Caco-2 (cell line): ENCODE measurements at regions not wholly inside any gene's neighbourhood (a gene's known extent, or its start where the extent isn't known, plus 50 kb on each side); places are given as distances from the start of the nearest gene placed in this dataset.

Experiments
- BruUV-seq: library from RNA; stranded (reverse); fragments of 400-500 nt; replicated peaks from 2 replicates; lab custom pipeline; 2021; lab: Mats Ljungman, UMichigan
- CTCF ChIA-PET: fragments of 300-600 bp; sonication (Branson Sonifier 250); formaldehyde crosslinking; loops from one replicate; lab custom pipeline; 2022; ENCODE audit warnings: antibody characterized with exemption; lab: Charles Lee
- POLR2A ChIA-PET: fragments of 300-600 bp; sonication (Branson Sonifier 250); formaldehyde crosslinking; loops from one replicate; lab custom pipeline; 2022; ENCODE audit warnings: antibody characterized with exemption; lab: Charles Lee
- DNase-seq, 2 experiments: peaks; one replicate each; pipeline versions ENCODE4 v3.0.0 to v3.0.0-alpha.2; 2020 to 2022
- H3K27me3 ChIP-seq: replicated peaks from 2 replicates; pipeline ENCODE4 v1.6.0; 2011; ENCODE audit warnings: low read length; ENCODE audit not compliant: control insufficient read depth, insufficient read depth
- H3K36me3 ChIP-seq: 2 replicates; pipeline ENCODE4 v1.5.1; 2011; ENCODE audit warnings: low read length; ENCODE audit not compliant: control insufficient read depth, insufficient read depth
- H3K4me1 ChIP-seq: fragments of 250-450 bp; sonication (Bioruptor Pico); 2 replicates; pipeline ENCODE4 v1.5.1; 2020; ENCODE audit warnings: mild to moderate bottlenecking
- H3K4me3 ChIP-seq: 2 replicates; pipeline ENCODE4 v1.5.1; 2011; ENCODE audit warnings: low read depth, mild to moderate bottlenecking, control low read depth, low read length
- H3K9me3 ChIP-seq: fragments of 250-450 bp; sonication (Bioruptor Pico); 2 replicates; pipeline ENCODE4 v1.5.1; 2020; ENCODE audit warnings: mild to moderate bottlenecking, moderate library complexity
- H3K27ac Mint-ChIP-seq: one replicate; pipeline ENCODE4 v1.8.0; 2022; ENCODE audit warnings: mixed read lengths; ENCODE audit not compliant: unreplicated experiment
- H3K27me3 Mint-ChIP-seq: one replicate; pipeline ENCODE4 v1.8.0; 2022; ENCODE audit warnings: mixed read lengths; ENCODE audit not compliant: insufficient read depth, unreplicated experiment
- H3K36me3 Mint-ChIP-seq: one replicate; pipeline ENCODE4 v1.8.0; 2022; ENCODE audit warnings: mild to moderate bottlenecking, mixed read lengths; ENCODE audit not compliant: insufficient read depth, unreplicated experiment
- H3K4me1 Mint-ChIP-seq: one replicate; pipeline ENCODE4 v1.8.0; 2022; ENCODE audit warnings: low read depth, mixed read lengths; ENCODE audit not compliant: unreplicated experiment
- H3K4me3 Mint-ChIP-seq: one replicate; pipeline ENCODE4 v1.8.0; 2022; ENCODE audit warnings: mild to moderate bottlenecking, moderate library complexity, mixed read lengths; ENCODE audit not compliant: unreplicated experiment
- H3K9me3 Mint-ChIP-seq: one replicate; pipeline ENCODE4 v1.8.0; 2022; ENCODE audit warnings: mixed read lengths; ENCODE audit not compliant: unreplicated experiment
- intact Hi-C: fragments of 100-400 bp; cut with micrococcal nuclease; formaldehyde crosslinking; loops from one replicate; pipeline ENCODE4 v1.10.0; 2022; ENCODE audit not compliant: unreplicated experiment
- TF ChIP-seq, protein P1 (sequence below), 2 experiments: fragments of 200-600 bp in 1 of 2; IDR thresholded peaks; 1 replicate in 1 of 2; 2 replicates in 1 of 2; pipeline versions ENCODE4 v1.5.1 to v1.8.0; 2011 to 2022; ENCODE audit warnings: antibody characterized with exemption in 1 of 2, control low read depth in 1 of 2, inconsistent platforms in 1 of 2, low read depth in 1 of 2, low read length in 1 of 2, mild to moderate bottlenecking in 1 of 2, moderate library complexity in 1 of 2; ENCODE audit not compliant: insufficient read depth in 1 of 2, severe bottlenecking in 1 of 2, unreplicated experiment in 1 of 2

GRCh38 chr1:38609166-38610025 is 250.2 kb downstream of the RRAGC start:
- H3K27me3 Mint-ChIP-seq, result peaks cover 10% of the 10 kb centered on the region
- no peaks in the 10 kb centered on the region for H3K36me3 ChIP-seq
- no peak overlapping the region for H3K4me3 ChIP-seq
- no peaks in the 10 kb centered on the region for H3K4me1 ChIP-seq
- TF ChIP-seq, protein P1, sequence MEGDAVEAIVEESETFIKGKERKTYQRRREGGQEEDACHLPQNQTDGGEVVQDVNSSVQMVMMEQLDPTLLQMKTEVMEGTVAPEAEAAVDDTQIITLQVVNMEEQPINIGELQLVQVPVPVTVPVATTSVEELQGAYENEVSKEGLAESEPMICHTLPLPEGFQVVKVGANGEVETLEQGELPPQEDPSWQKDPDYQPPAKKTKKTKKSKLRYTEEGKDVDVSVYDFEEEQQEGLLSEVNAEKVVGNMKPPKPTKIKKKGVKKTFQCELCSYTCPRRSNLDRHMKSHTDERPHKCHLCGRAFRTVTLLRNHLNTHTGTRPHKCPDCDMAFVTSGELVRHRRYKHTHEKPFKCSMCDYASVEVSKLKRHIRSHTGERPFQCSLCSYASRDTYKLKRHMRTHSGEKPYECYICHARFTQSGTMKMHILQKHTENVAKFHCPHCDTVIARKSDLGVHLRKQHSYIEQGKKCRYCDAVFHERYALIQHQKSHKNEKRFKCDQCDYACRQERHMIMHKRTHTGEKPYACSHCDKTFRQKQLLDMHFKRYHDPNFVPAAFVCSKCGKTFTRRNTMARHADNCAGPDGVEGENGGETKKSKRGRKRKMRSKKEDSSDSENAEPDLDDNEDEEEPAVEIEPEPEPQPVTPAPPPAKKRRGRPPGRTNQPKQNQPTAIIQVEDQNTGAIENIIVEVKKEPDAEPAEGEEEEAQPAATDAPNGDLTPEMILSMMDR (IDR thresholded peaks at IDR 0.05; ENCODE audit: insufficient read depth in 1 of 2, low read depth in 1 of 2, low read length in 1 of 2, severe bottlenecking in 1 of 2, unreplicated experiment in 1 of 2), result no peak
- no peak overlapping the region for H3K4me3 Mint-ChIP-seq
- DNase-seq, result no peak
- CTCF ChIA-PET, result no interaction called here
- H3K4me1 Mint-ChIP-seq, result no peaks in the 10 kb centered on the region
- BruUV-seq, result no TSS peak
- no peaks in the 10 kb centered on the region; the same call in 1 of the 2 replicates for H3K27me3 ChIP-seq
- no peaks in the 10 kb centered on the region for H3K36me3 Mint-ChIP-seq
- intact Hi-C loops, result loop anchor here (10.0 kb wide), 1 partner anchor 225 kb away; no protein-coding TSS in a partner anchor
- POLR2A ChIA-PET, result no interaction called here
- H3K9me3 Mint-ChIP-seq, result no peaks in the 10 kb centered on the region
- H3K9me3 ChIP-seq, result no peaks in the 10 kb centered on the region
- H3K27ac Mint-ChIP-seq, result no peak overlapping the region

DNA sequence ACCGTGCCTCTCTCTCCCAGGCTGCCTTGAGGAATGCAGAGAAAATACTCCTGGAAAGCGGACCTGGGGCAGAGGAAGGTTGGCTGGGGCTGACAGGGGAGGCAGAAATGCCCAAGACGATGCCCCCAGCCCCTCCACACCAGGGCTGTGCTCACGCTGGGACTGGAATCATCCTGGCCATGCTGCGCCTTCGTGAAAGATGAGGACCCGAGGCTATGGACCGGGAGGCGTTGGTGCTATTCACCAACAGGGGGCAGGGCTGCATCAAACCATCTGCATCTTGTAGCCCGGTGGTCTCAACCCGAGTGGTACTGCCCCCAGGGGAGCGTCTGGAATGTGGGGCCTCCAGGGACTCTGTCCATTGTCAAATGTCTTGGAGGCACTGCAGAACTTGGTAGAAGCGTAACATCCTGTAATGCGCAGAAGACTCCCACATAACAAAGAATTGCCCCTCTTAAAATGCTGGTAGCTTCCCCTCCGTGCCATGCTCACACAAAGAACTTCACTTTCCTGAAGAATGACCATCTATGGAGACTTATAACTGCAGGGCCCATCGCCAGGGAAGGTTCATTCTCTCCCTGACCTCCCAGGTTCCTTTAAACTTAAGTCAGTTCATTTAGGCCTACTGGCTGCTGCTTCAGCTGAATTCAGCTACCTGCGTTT is 251.2 kb downstream of the RRAGC start:
- Histone ChIP-seq H3K4me1 (no peaks in the 10 kb centered on the region), H3K9me3 (no peaks in the 10 kb centered on the region), H3K4me3 (no peak overlapping the region), H3K36me3 (no peaks in the 10 kb centered on the region), H3K27me3 (no peaks in the 10 kb centered on the region; the same call in 1 of the 2 replicates)
- Mint-ChIP-seq H3K4me3 (no peak overlapping the region), H3K27ac (no peak overlapping the region), H3K36me3 (no peaks in the 10 kb centered on the region), H3K4me1 (no peaks in the 10 kb centered on the region), H3K9me3 (no peaks in the 10 kb centered on the region), H3K27me3 (peaks cover 10% of the 10 kb centered on the region)
- ChIA-PET CTCF (no interaction called here), POLR2A (no interaction called here)
- TF ChIP-seq, protein P1 (IDR thresholded peaks at IDR 0.05; ENCODE audit: insufficient read depth in 1 of 2, low read depth in 1 of 2, low read length in 1 of 2, severe bottlenecking in 1 of 2, unreplicated experiment in 1 of 2), result peak; percentile 21 to 34
- no TSS peak for BruUV-seq
- intact Hi-C loops, result loop anchor here (10.0 kb wide), 1 partner anchor 226 kb away; no protein-coding TSS in a partner anchor
- no peak for DNase-seq

DNA sequence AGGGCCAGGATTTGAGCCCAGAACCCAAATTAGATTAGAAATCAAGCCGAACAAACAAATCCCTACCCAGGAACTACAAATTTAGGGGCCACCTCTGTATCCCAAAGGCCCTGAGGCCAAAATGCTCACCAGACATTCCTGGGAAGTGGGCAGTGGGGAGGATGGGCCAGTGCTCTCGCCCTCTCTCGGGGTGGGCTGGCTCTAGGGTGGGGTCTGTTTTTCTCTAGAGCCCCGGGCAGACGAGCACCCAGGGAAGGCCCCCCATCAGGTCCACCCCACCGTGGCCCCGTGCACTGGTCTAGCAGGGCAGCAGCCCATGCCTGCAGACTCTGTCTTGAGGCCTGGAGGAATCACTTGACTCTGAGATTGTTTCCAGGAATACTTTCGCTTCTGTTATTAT is 252.0 kb downstream of the RRAGC start:
- Histone ChIP-seq H3K4me3 (no peak overlapping the region), H3K27me3 (no peaks in the 10 kb centered on the region; the same call in 1 of the 2 replicates), H3K4me1 (no peaks in the 10 kb centered on the region), H3K36me3 (no peaks in the 10 kb centered on the region), H3K9me3 (no peaks in the 10 kb centered on the region)
- TF ChIP-seq, protein P1 (IDR thresholded peaks at IDR 0.05; ENCODE audit: insufficient read depth in 1 of 2, low read depth in 1 of 2, low read length in 1 of 2, severe bottlenecking in 1 of 2, unreplicated experiment in 1 of 2), result no peak
- Mint-ChIP-seq H3K4me3 (no peak overlapping the region), H3K4me1 (no peaks in the 10 kb centered on the region), H3K27me3 (peaks cover 7% of the 10 kb centered on the region), H3K9me3 (no peaks in the 10 kb centered on the region), H3K27ac (no peak overlapping the region), H3K36me3 (no peaks in the 10 kb centered on the region)
- no peak for DNase-seq
- POLR2A ChIA-PET, result no interaction called here
- CTCF ChIA-PET, result no interaction called here
- intact Hi-C loops, result loop anchor here (10.0 kb wide), 1 partner anchor 227 kb away; no protein-coding TSS in a partner anchor
- no TSS peak for BruUV-seq
